H9 (cell line): ENCODE measurements at regions not wholly inside any gene's neighbourhood (a gene's known extent, or its start where the extent isn't known, plus 50 kb on each side); places are given as distances from the start of the nearest gene placed in this dataset.

Source experiments
- DNase-seq: peaks from one replicate; pipeline ENCODE4 v3.0.0-alpha.2; 2017
- H2AFZ ChIP-seq: one replicate; pipeline ENCODE4 v1.6.1; 2013; ENCODE audit warnings: mild to moderate bottlenecking, low read length, control low read depth, moderate library complexity
- H2AK5ac ChIP-seq: 2 replicates; pipeline ENCODE4 v1.6.1; 2013; ENCODE audit warnings: low read length, control low read depth, mixed read lengths; ENCODE audit not compliant: insufficient read length
- H2BK120ac ChIP-seq: one replicate; pipeline ENCODE4 v1.6.1; 2013; ENCODE audit warnings: low read depth, mild to moderate bottlenecking, low read length, control low read depth, inconsistent platforms; ENCODE audit not compliant: poor library complexity, severe bottlenecking
- H2BK12ac ChIP-seq: 2 replicates; pipeline ENCODE4 v1.6.1; 2013; ENCODE audit warnings: low read length, control low read depth, mixed read lengths, low read depth; ENCODE audit not compliant: insufficient read length
- H2BK15ac ChIP-seq: 2 replicates; pipeline ENCODE4 v1.6.1; 2013; ENCODE audit warnings: low read depth, low read length, control low read depth
- H2BK20ac ChIP-seq: one replicate; pipeline ENCODE4 v1.6.1; 2013; ENCODE audit warnings: low read depth, mild to moderate bottlenecking, low read length, control low read depth, inconsistent platforms; ENCODE audit not compliant: poor library complexity, severe bottlenecking
- H2BK5ac ChIP-seq: 2 replicates; pipeline ENCODE4 v1.6.1; 2013; ENCODE audit warnings: low read length, control low read depth, mixed read lengths; ENCODE audit not compliant: insufficient read length
- H3K14ac ChIP-seq: 2 replicates; pipeline ENCODE4 v1.6.1; 2013; ENCODE audit warnings: low read length, control low read depth; ENCODE audit not compliant: insufficient read depth
- H3K18ac ChIP-seq: 2 replicates; pipeline ENCODE4 v1.6.1; 2013; ENCODE audit warnings: low read depth, mild to moderate bottlenecking, mixed read lengths, low read length, control low read depth; ENCODE audit not compliant: insufficient read length
- H3K23ac ChIP-seq: 2 replicates; pipeline ENCODE4 v1.6.1; 2013; ENCODE audit warnings: low read length, control low read depth, mixed read lengths, low read depth; ENCODE audit not compliant: insufficient read length
- H3K23me2 ChIP-seq: 2 replicates; pipeline ENCODE4 v1.6.1; 2013; ENCODE audit warnings: low read depth, mild to moderate bottlenecking, mixed read lengths, low read length, control low read depth; ENCODE audit not compliant: insufficient read length, poor library complexity, severe bottlenecking
- H3K27ac ChIP-seq: 2 replicates; pipeline ENCODE4 v1.5.1; 2013; ENCODE audit warnings: low read length, control low read depth, mixed read lengths, low read depth; ENCODE audit not compliant: insufficient read length
- H3K27me3 ChIP-seq: 2 replicates; pipeline ENCODE4 v1.6.1; 2013; ENCODE audit warnings: low read length, control low read depth, inconsistent platforms; ENCODE audit not compliant: insufficient read depth
- H3K4ac ChIP-seq: 2 replicates; pipeline ENCODE4 v1.6.1; 2013; ENCODE audit warnings: low read depth, mild to moderate bottlenecking, control low read depth, inconsistent platforms, low read length, moderate library complexity
- H3K4me1 ChIP-seq: 2 replicates; pipeline ENCODE4 v1.6.1; 2013; ENCODE audit warnings: low read length, control low read depth, inconsistent platforms; ENCODE audit not compliant: insufficient read depth
- H3K4me2 ChIP-seq: 2 replicates; pipeline ENCODE4 v1.6.1; 2013; ENCODE audit warnings: low read length, control low read depth, mixed read lengths; ENCODE audit not compliant: insufficient read length, insufficient read depth
- H3K56ac ChIP-seq: 2 replicates; pipeline ENCODE4 v1.6.1; 2013; ENCODE audit warnings: low read depth, mild to moderate bottlenecking, mixed read lengths, low read length, control low read depth; ENCODE audit not compliant: insufficient read length
- H3K79me1 ChIP-seq: 2 replicates; pipeline ENCODE4 v1.6.1; 2013; ENCODE audit warnings: low read depth, mild to moderate bottlenecking, moderate library complexity, low read length, control low read depth, inconsistent platforms; ENCODE audit not compliant: insufficient read depth, poor library complexity, severe bottlenecking
- H3K79me2 ChIP-seq: 2 replicates; pipeline ENCODE4 v1.6.1; 2013; ENCODE audit warnings: low read length, control low read depth, inconsistent platforms; ENCODE audit not compliant: insufficient read depth
- H3K9ac ChIP-seq: 2 replicates; pipeline ENCODE4 v1.6.1; 2013; ENCODE audit warnings: low read length, control low read depth, mixed read lengths; ENCODE audit not compliant: insufficient read length; ENCODE audit errors: extremely low read depth
- H3K9me3 ChIP-seq: one replicate; pipeline ENCODE4 v1.6.1; 2013; ENCODE audit warnings: low read depth, low read length, inconsistent platforms; ENCODE audit not compliant: control insufficient read depth
- H3T11ph ChIP-seq: one replicate; pipeline ENCODE4 v1.6.1; 2013; ENCODE audit warnings: mild to moderate bottlenecking, low read length, control low read depth, inconsistent platforms
- H4K20me1 ChIP-seq: one replicate; pipeline ENCODE4 v1.6.1; 2013; ENCODE audit not compliant: control insufficient read depth, insufficient read length, insufficient read depth
- H4K5ac ChIP-seq: 2 replicates; pipeline ENCODE4 v1.6.1; 2013; ENCODE audit warnings: low read depth, mild to moderate bottlenecking, mixed read lengths, low read length, control low read depth; ENCODE audit not compliant: insufficient read length
- H4K8ac ChIP-seq: replicated peaks from 2 replicates; pipeline ENCODE4 v1.6.1; 2013; ENCODE audit warnings: low read length, control low read depth, mixed read lengths, low read depth; ENCODE audit not compliant: insufficient read length
- H4K91ac ChIP-seq: 2 replicates; pipeline ENCODE4 v1.6.1; 2013; ENCODE audit warnings: low read depth, mild to moderate bottlenecking, moderate library complexity, mixed read lengths, low read length, control low read depth; ENCODE audit not compliant: insufficient read length
- H3K27ac Mint-ChIP-seq, 3 experiments: 2 replicates in 2 of 3; 3 replicates in 1 of 3; pipeline ENCODE4 v1.8.0; 2020 to 2021; ENCODE audit warnings: mixed read lengths in 3 of 3, mild to moderate bottlenecking in 1 of 3, moderate library complexity in 1 of 3
- H3K27me3 Mint-ChIP-seq: 2 replicates; pipeline ENCODE4 v1.8.0; 2021; ENCODE audit warnings: low read depth, mild to moderate bottlenecking, moderate library complexity, mixed read lengths
- H3K36me3 Mint-ChIP-seq, 3 experiments: 2 replicates in 2 of 3; 3 replicates in 1 of 3; pipeline ENCODE4 v1.8.0; 2020 to 2021; ENCODE audit warnings: low read depth in 3 of 3, mixed read lengths in 3 of 3; ENCODE audit not compliant: insufficient read depth in 1 of 3
- H3K4me1 Mint-ChIP-seq, 2 experiments: 2 replicates each; pipeline ENCODE4 v1.8.0; 2020; ENCODE audit warnings: mixed read lengths in 2 of 2
- H3K4me3 Mint-ChIP-seq, 2 experiments: 2 replicates in 1 of 2; 3 replicates in 1 of 2; pipeline ENCODE4 v1.8.0; 2020 to 2021; ENCODE audit warnings: mild to moderate bottlenecking in 2 of 2, mixed read lengths in 2 of 2, moderate library complexity in 1 of 2
- H3K9me3 Mint-ChIP-seq, 2 experiments: 2 replicates in 1 of 2; 3 replicates in 1 of 2; pipeline ENCODE4 v1.8.0; 2020; ENCODE audit warnings: mild to moderate bottlenecking in 2 of 2, mixed read lengths in 2 of 2, moderate library complexity in 1 of 2
- CTCF ChIP-seq: fragments of 200-600 bp; sonication (generic); conservative IDR thresholded peaks from 3 replicates; pipeline ENCODE4 v1.8.0; 2021; ENCODE audit warnings: antibody characterized with exemption, mild to moderate bottlenecking
- WGBS: extraction: QIAGEN DNeasy Blood & Tissue Kit; methylation state at CpG from one replicate; pipeline ENCODE4 v1.1.7; 2013; ENCODE audit warnings: missing lambda C conversion rate, low lambda C conversion rate, mixed read lengths; ENCODE audit not compliant: insufficient read length; ENCODE audit errors: extremely low coverage; 5-methylcytosine and 5-hydroxymethylcytosine counted together

- no peak overlapping the region for H4K5ac ChIP-seq
- H3K27me3 Mint-ChIP-seq: peaks cover 25% of the 10 kb centered on the region
- no peak overlapping the region for H2AFZ ChIP-seq
- no peaks in the 10 kb centered on the region; a peak in 2 of 7 replicates for H3K36me3 Mint-ChIP-seq
- H3K23me2 ChIP-seq: no peaks in the 10 kb centered on the region
- no peak overlapping the region for H3K14ac ChIP-seq
- H3K9me3 Mint-ChIP-seq: peaks cover 3% of the 10 kb centered on the region in 2 experiments; a peak in 2 of 5 replicates
- H3K27me3 ChIP-seq: no peaks in the 10 kb centered on the region; the same call in 1 of the 2 replicates
- no peak overlapping the region for H4K8ac ChIP-seq
- H3K79me2 ChIP-seq: no peaks in the 10 kb centered on the region
- H2BK5ac ChIP-seq: no peak overlapping the region
- H2BK15ac ChIP-seq: no peak overlapping the region
- no peaks in the 10 kb centered on the region for H3K9me3 ChIP-seq
- WGBS: no CpG with 5 or more reads among the region's 1 CpG
- no peak for TF ChIP-seq CTCF
- no peak for DNase-seq
- H3K27ac Mint-ChIP-seq: no peak overlapping the region
- no peak overlapping the region for H3K4ac ChIP-seq
- H4K91ac ChIP-seq: no peak overlapping the region
- H3K27ac ChIP-seq: no peak overlapping the region
- H3K4me3 Mint-ChIP-seq: no peak overlapping the region
- H3K79me1 ChIP-seq: no peaks in the 10 kb centered on the region
- H3K56ac ChIP-seq: no peak overlapping the region
- H2BK12ac ChIP-seq: no peak overlapping the region
- H3K4me2 ChIP-seq: no peak overlapping the region
- H3K18ac ChIP-seq: no peak overlapping the region
- no peak overlapping the region for H3K23ac ChIP-seq
- no peaks in the 10 kb centered on the region for H3K4me1 ChIP-seq
- H2BK20ac ChIP-seq: no peak overlapping the region
- H2BK120ac ChIP-seq: no peak overlapping the region
- no peak overlapping the region for H3T11ph ChIP-seq
- no peak overlapping the region for H3K9ac ChIP-seq
- no peak overlapping the region for H2AK5ac ChIP-seq
- peaks cover 3% of the 10 kb centered on the region for H4K20me1 ChIP-seq
- peaks cover 2 to 4% of the 10 kb centered on the region in 2 experiments; a peak in 3 of 4 replicates for H3K4me1 Mint-ChIP-seq
Observed at GRCh38 chr16:9257843-9258242, 166.4 kb downstream of the HAPSTR1 start.
